ENCODE measurements at regions not wholly inside any gene's neighbourhood (a gene's known extent, or its start where the extent isn't known, plus 50 kb on each side); places are given as distances from the start of the nearest gene placed in this dataset.

GRCh38 chr7:35499226-35499625 is 195.7 kb downstream of the HERPUD2 start:
- no peak for TF ChIP-seq CTCF (IDR thresholded peaks at IDR 0.05; ENCODE audit: insufficient read depth, low read length, poor library complexity, severe bottlenecking)
- no peak for DNase-seq (ENCODE audit: extremely low read depth, insufficient read length)
- Histone ChIP-seq H3K4me3 (replicated peaks; ENCODE audit: low read depth, low read length) (no peak overlapping the region), H3K36me3 (ENCODE audit: control insufficient read depth, insufficient read depth, low read length) (no peaks in the 10 kb centered on the region), H3K27me3 (replicated peaks; ENCODE audit: control insufficient read depth, insufficient read depth, low read length) (no peaks in the 10 kb centered on the region; the same call in 1 of the 2 replicates)

GRCh38 chr7:35498416-35498815 is 196.5 kb downstream of the HERPUD2 start:
- Histone ChIP-seq H3K27me3 (replicated peaks; ENCODE audit: control insufficient read depth, insufficient read depth, low read length) (no peaks in the 10 kb centered on the region; the same call in 1 of the 2 replicates), H3K4me3 (replicated peaks; ENCODE audit: low read depth, low read length) (no peak overlapping the region), H3K36me3 (ENCODE audit: control insufficient read depth, insufficient read depth, low read length) (no peaks in the 10 kb centered on the region)
- TF ChIP-seq CTCF (IDR thresholded peaks at IDR 0.05; ENCODE audit: insufficient read depth, low read length, poor library complexity, severe bottlenecking): no peak
- no peak for DNase-seq (ENCODE audit: extremely low read depth, insufficient read length)

GRCh38 chr7:35495844-35496243 is 199.1 kb downstream of the HERPUD2 start:
- Histone ChIP-seq H3K4me3 (replicated peaks; ENCODE audit: low read depth, low read length) (no peak overlapping the region), H3K36me3 (ENCODE audit: control insufficient read depth, insufficient read depth, low read length) (no peaks in the 10 kb centered on the region), H3K27me3 (replicated peaks; ENCODE audit: control insufficient read depth, insufficient read depth, low read length) (peaks cover 2% of the 10 kb centered on the region; the same call in 1 of the 2 replicates)
- DNase-seq (ENCODE audit: extremely low read depth, insufficient read length): no peak
- TF ChIP-seq CTCF (IDR thresholded peaks at IDR 0.05; ENCODE audit: insufficient read depth, low read length, poor library complexity, severe bottlenecking): no peak

- TF ChIP-seq CTCF (IDR thresholded peaks at IDR 0.05; ENCODE audit: insufficient read depth, low read length, poor library complexity, severe bottlenecking): no peak
- H3K27me3 ChIP-seq (replicated peaks; ENCODE audit: control insufficient read depth, insufficient read depth, low read length): peaks cover 2% of the 10 kb centered on the region; the same call in 1 of the 2 replicates
- DNase-seq (ENCODE audit: extremely low read depth, insufficient read length): no peak
- H3K36me3 ChIP-seq (ENCODE audit: control insufficient read depth, insufficient read depth, low read length): no peaks in the 10 kb centered on the region
- no peak overlapping the region for H3K4me3 ChIP-seq (replicated peaks; ENCODE audit: low read depth, low read length)
Measured at GRCh38 chr7:35495377-35495776, 199.6 kb downstream of the HERPUD2 start.

- DNase-seq (ENCODE audit: extremely low read depth, insufficient read length): no peak
- TF ChIP-seq CTCF (IDR thresholded peaks at IDR 0.05; ENCODE audit: insufficient read depth, low read length, poor library complexity, severe bottlenecking): no peak
- Histone ChIP-seq H3K36me3 (ENCODE audit: control insufficient read depth, insufficient read depth, low read length) (no peaks in the 10 kb centered on the region), H3K4me3 (replicated peaks; ENCODE audit: low read depth, low read length) (no peak overlapping the region), H3K27me3 (replicated peaks; ENCODE audit: control insufficient read depth, insufficient read depth, low read length) (peaks cover 2% of the 10 kb centered on the region; the same call in 1 of the 2 replicates)
Measured at GRCh38 chr7:35494407-35494806, 200.5 kb downstream of the HERPUD2 start.

All from GM06990 (cell line).